HG03095 (cell line): ENCODE measurements at regions not wholly inside any gene's neighbourhood (a gene's known extent, or its start where the extent isn't known, plus 50 kb on each side); places are given as distances from the start of the nearest gene placed in this dataset.
"Not testable (repeated sequence)": the region's sequence is repeated elsewhere in the genome, so short reads cannot be mapped to it uniquely, and the experiment has no call there.

Experiments
- ATAC-seq: cut with Tn5 transposase; IDR thresholded peaks from one replicate; pipeline ENCODE4 v1.9.1; 2021; ENCODE audit warnings: moderate library complexity; ENCODE audit not compliant: unreplicated experiment

GRCh38 chr11:129631201-129631600 is 184.4 kb upstream of the TMEM45B start:
- ATAC-seq = no peak

GRCh38 chr11:129636926-129637325 is 178.7 kb upstream of the TMEM45B start:
- no peak for ATAC-seq

GRCh38 chr11:129637473-129637872 is 178.2 kb upstream of the TMEM45B start:
- no peak for ATAC-seq

GRCh38 chr11:129637983-129638776 is 177.5 kb upstream of the TMEM45B start:
- no peak for ATAC-seq

- ATAC-seq = no peak
Measured at GRCh38 chr11:129639300-129639699, 176.3 kb upstream of the TMEM45B start.

- no peak for ATAC-seq
Measured at GRCh38 chr11:129640671-129641070, 175.0 kb upstream of the TMEM45B start.

GRCh38 chr11:129643031-129643721 is 172.5 kb upstream of the TMEM45B start:
- ATAC-seq = no peak

- ATAC-seq = no peak
Measured at GRCh38 chr11:129644326-129644725, 171.3 kb upstream of the TMEM45B start.

GRCh38 chr11:129645943-129646342 is 169.7 kb upstream of the TMEM45B start:
- ATAC-seq = no peak

GRCh38 chr11:129650044-129650443 is 165.6 kb upstream of the TMEM45B start:
- ATAC-seq = not testable (repeated sequence)

GRCh38 chr11:129652835-129653234 is 162.8 kb upstream of the TMEM45B start:
- no peak for ATAC-seq

- ATAC-seq = no peak
Measured at GRCh38 chr11:129655247-129655832, 160.3 kb upstream of the TMEM45B start.

- no peak for ATAC-seq
Measured at GRCh38 chr11:129657866-129658525, 157.7 kb upstream of the TMEM45B start.

GRCh38 chr11:129658526-129658867 is 157.2 kb upstream of the TMEM45B start:
- ATAC-seq = no peak

- no peak for ATAC-seq
Measured at GRCh38 chr11:129680907-129681306, 134.7 kb upstream of the TMEM45B start.

GRCh38 chr11:129681344-129682114 is 134.1 kb upstream of the TMEM45B start:
- ATAC-seq = no peak

- ATAC-seq = no peak
Measured at GRCh38 chr11:129686269-129686668, 129.4 kb upstream of the TMEM45B start.

- no peak for ATAC-seq
Measured at GRCh38 chr11:129691142-129691541, 124.5 kb upstream of the TMEM45B start.

- ATAC-seq = no peak
Measured at GRCh38 chr11:129694538-129694937, 121.1 kb upstream of the TMEM45B start.

- ATAC-seq = no peak
Measured at GRCh38 chr11:129694966-129695365, 120.7 kb upstream of the TMEM45B start.
